ENCODE measurements at regions not wholly inside any gene's neighbourhood (a gene's known extent, or its start where the extent isn't known, plus 50 kb on each side); places are given as distances from the start of the nearest gene placed in this dataset.
"Not testable (repeated sequence)": the region's sequence is repeated elsewhere in the genome, so short reads cannot be mapped to it uniquely, and the experiment has no call there.

DNA sequence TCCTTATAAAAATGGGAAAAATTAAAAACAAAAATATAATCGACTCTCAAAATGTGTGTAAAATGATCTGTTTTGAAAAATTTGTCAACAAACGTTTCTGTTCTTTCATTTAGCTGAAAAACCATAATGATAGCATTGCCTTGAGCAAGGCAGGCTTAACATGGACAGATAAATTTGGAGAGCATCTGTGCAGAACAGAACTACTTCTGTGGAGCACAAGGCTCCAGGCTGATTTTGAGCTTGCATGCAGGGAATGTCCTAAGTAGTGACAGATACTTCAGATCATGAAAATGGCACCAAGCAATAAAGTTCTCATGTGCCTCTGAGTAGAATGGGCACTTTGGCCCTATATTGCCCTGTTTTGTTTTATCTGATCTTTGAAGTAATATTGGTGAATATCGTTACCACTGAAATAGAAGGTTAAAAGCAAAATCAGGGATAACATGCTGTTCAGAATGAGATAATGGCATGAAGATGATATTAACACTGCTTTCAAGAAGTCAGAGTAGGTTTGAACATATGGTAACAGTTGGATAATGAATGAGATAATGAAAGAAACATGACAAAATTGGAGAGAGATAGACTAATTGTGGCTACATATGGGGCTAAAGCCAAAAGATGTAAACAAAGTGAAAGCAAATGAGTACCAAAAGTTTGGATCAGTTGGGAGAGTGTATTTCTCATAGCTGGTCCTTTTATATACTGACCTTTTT, 730.5 kb upstream of the CCDC179 start:
- DNase-seq (ENCODE audit: extremely low spot score, insufficient read length, low read depth) (no peak), FAIRE-seq (no peak)

DNA sequence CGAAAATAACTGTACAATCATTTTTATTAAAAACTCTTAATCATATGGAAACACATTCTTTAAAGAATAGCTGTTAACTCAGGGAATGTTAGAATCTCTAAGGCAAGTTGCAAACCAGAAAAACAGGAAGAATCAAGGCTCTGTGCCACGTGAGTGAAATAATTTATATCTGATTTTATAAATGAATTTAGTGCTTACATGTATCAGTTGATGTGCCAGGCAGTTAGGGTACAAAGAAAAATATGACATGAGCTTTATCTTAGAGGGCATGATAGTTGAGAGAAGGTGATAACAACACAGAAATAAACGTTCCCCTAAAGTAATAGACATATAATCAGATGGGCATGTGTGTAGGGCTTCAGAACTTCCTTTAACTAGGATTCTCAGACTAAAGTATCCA, 734.5 kb upstream of the CCDC179 start:
- DNase-seq (ENCODE audit: extremely low spot score, insufficient read length, low read depth) (no peak), FAIRE-seq (no peak)

DNA sequence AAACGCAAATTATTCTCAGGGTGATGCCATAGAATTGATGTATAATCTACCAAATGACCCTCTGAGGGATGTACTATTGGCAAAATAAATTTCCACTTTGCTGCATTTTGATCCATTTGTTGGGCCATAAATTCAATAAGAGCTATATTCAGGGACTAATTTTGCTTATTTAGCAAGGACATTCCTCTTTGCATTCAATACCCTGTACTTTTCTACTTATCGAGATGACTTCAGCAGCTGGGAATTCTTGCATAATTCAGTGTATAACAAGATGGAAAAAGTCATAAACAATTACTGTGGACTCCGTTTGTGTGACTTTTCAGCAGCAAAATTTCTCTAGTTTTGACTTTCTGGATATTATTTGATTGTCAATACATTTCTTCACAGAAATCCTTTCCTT, 744.7 kb upstream of the CCDC179 start:
- DNase-seq (ENCODE audit: extremely low spot score, insufficient read length, low read depth) (no peak), FAIRE-seq (no peak)

DNA sequence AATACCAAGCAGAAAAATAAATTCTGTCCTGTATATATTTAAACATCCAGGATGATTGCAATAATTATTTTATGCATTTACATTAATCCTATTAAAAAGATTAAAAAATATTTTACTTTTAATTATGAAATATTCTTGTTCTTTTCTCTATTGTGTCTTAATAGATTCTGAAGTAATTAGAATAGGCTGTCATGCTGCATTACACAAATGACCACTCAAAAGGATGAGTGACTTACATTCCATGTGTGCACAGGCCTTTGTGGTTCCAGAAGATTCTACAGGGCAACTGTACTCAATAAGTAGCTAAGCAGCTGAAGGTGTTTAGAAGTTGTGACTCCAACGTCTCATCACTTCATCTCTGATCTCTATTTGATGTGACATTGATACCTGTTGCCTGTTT, 745.9 kb upstream of the CCDC179 start:
- FAIRE-seq (no peak), DNase-seq (ENCODE audit: extremely low spot score, insufficient read length, low read depth) (no peak)

DNA sequence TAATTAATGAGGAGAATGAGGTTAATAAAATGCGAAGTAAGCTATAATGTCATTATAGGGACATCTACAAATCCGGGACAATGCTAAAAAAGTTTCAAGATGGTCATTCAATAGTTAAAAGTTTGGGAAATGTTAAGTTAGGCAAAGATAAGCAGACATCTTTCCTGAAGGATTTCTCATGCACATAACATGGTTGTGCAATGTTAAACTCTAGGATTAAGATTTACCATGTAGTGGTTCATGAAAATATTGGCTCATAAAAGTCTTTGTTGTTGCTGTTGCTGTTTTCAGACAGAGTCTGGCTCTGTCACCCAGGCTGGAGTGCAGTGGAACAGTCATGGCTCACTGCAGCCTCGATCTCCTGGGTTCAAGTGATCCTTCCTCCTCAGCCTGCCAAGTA, 751.5 kb upstream of the CCDC179 start:
- FAIRE-seq, result no peak
- DNase-seq (ENCODE audit: extremely low spot score, insufficient read length, low read depth), result no peak

DNA sequence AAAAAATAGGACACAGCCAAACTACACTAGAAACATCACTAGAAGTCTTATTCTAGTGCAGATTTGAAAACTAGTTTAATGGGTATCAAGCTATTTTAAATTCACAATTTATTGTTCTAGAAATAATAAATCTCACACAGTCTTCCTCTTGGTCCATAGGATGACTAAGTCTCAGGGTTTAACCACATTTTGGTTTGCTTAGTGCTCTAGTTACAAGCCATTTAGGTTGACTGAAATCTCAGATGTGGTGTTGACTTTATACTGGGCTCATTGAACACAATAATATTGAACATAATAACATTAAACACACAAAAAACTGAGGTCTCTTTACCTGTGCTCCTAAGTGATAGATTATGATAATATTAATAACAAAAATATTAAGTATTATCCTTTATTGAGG, 760.3 kb upstream of the CCDC179 start:
- FAIRE-seq (no peak), DNase-seq (ENCODE audit: extremely low spot score, insufficient read length, low read depth) (no peak)

DNA sequence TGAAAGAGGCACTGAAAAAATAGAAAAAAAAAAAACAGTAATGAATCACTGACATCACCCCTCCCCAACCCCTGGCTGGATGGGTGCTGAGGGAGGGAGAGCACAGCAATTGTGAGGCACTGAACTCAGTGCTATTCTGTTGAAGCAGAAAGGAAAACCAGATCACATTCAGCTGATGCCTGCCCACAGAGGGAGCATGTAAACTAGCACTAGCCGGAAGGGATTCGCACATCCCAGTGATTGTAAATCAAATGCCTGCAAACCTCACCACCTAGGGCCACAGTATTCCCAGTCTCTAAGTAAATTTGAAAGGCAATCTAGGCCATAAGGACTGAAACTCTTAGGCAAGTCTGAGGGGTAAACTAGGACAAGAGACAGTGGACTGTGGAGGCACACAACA, 772.0 kb upstream of the CCDC179 start:
- FAIRE-seq, result no peak

DNA sequence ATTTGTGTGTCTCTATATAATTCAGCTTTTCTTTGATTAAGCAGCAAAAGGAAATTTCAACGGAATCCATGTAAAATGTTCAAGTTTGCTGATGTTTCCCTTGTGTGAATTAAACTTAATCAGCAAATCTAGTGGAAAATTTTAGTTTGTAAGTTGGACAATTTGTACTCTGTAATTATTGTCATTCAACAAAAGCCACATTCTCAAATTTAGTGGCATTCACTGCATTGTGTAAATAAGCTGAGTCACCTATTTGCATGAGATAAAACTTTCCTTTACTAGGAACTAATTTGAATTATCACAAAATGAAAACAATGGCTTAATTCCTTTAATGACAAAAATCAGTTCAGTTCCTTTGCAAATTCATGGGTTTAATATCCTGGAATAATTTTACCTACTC, 784.2 kb upstream of the CCDC179 start:
- DNase-seq (ENCODE audit: extremely low spot score, insufficient read length, low read depth) (no peak), FAIRE-seq (no peak)

More for the DNA sequence above, 772.0 kb upstream of the CCDC179 start:
- DNase-seq (ENCODE audit: extremely low spot score, insufficient read length, low read depth), result no peak

DNA sequence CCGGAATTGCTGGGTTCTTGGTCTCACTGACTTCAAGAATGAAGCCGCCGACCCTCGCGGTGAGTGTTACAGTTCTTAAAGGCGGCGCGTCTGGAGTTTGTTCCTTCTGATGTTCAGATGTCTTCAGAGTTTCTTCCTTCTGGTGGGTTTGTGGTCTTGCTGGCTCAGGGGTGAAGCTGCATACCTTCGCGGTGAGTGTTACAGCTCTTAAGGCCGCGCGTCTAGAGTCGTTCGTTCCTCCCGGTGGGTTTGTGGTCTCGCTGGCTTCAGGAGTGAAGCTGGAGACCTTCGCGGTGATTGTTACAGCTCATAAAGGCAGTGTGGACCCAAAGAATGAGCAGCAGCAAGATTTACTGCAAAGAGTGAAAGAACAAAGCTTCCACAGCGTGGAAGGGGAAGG, 792.1 kb upstream of the CCDC179 start:
- not testable (repeated sequence) for DNase-seq (ENCODE audit: extremely low spot score, insufficient read length, low read depth); FAIRE-seq

DNA sequence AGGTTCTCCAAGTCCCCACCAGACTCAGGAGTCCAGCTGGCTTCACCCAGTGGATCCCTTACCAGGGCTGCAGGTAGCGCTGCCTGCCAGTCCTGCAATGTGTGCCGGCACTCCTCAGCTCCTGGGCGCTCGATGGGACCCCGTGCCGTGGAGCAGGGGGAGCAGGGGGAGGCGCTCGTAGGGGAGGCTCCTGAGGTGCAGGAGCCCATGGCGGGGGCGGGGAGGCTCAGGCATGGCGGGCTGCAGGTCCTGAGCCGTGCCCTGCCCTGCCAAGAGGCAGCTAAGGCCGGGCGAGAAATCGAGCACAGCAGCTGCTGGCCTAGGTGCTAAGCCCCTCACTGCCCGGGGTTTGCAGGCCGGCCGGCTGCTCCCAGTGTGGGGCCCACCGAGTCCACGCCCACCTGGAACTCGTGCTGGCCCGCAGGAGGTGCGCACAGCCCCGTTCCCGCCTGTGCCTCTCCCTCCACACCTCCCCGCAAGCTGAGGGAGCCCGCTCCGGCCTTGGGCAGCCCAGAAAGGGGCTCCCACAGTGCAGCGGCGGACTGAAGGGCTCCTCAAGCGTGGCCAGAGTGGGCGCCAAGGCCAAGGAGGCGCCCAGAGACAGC, 792.9 kb upstream of the CCDC179 start:
- FAIRE-seq (no peak), DNase-seq (ENCODE audit: extremely low spot score, insufficient read length, low read depth) (no peak)

DNA sequence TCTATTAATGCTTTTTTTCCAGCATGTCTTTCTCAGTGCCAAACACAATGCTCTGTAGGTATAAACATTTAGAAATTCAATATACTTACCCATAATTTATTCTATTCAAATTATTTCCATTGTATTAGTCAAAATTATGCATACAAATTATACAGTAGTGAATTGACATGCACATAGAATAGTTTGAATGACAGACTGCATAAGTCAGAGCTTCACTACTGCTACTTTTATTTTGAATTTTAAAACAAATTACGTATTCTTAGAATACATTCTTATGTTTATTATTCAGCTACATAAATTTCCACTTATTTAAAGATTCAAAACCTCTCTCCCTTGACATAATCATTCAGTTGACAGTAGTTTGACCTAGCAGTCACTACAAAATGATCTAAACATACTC, 808.0 kb upstream of the CCDC179 start:
- DNase-seq (ENCODE audit: extremely low spot score, insufficient read length, low read depth) (no peak), FAIRE-seq (no peak)

DNA sequence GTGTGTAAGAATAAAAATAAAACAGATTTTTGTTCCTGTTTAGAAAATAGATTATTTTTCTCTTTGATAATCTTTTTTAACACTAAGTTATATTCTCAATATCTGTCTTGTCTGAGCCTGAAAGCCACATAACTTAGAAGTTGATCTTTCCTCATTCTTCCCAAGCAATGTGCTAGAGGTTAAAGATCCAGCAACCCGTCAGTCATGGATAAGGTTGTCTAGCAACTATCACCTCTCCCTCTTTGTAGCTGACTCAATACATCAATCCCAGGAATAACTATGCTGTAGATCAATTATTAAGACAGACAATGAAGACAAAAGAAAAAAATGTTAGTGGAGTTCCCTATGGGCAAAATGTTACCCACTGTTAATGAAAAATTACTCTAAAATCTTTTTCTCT, 813.1 kb upstream of the CCDC179 start:
- no peak for FAIRE-seq
- DNase-seq (ENCODE audit: extremely low spot score, insufficient read length, low read depth), result no peak

DNA sequence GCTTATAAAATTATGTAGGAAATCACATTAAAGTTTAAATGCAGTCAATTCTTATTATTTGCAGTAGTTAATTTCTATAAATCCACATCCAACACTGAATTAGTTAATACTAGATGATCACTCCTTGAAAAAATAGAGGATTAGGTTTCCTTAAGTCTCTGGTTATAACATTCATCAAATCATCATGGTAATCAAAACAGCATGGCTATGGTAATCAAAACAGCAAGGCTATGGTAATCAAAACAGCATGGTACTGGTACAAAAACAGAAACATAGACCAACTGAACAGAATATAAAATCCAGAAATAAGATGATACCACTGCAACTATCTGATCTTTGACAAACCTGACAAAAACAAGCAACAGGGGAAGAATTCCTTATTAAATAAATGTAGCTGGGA, 814.6 kb upstream of the CCDC179 start:
- DNase-seq (ENCODE audit: extremely low spot score, insufficient read length, low read depth) (no peak), FAIRE-seq (no peak)

DNA sequence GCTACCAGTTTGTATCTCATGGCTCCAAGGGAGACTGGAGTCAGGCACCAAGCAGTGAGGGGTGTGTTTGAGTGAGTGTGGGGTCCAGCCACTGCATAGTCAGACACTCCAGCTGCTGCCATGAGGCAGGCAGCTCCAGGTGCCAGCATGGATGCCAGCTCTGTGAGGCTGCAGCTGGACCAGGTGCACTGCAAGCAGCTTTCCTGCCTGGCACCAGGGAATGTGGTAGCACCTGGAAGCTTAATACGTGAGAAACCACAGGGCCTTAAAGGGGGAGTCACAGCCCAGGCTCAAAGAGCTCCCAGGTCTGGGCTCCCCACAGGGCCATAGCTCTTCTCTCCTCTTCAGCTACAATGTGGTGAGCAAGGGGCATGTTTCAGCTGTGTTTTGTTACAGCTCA, 817.8 kb upstream of the LUZP2 start:
- DNase-seq (ENCODE audit: extremely low spot score, insufficient read length, low read depth) (no peak), FAIRE-seq (no peak)

DNA sequence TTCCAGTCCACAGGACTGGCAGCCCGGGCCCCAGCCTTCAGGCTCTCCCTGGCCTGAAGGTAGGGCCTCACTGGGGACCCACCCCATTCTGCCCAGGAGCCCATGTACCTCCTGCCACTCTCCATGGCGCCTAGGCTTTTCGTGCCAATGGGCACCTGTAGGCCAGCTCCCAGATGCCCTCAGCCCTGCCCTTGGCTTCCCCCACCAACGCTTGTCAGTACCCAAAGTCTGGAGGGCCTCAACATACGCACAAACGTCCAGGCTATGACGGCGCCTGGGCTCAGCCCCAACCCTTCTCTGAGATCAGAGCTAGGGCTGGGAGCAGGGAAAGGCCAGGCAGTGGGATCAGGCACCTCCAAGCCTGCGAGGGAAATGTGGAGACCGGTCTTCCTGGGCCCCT, 816.9 kb upstream of the LUZP2 start:
- DNase-seq (ENCODE audit: extremely low spot score, insufficient read length, low read depth) (no peak), FAIRE-seq (no peak)

DNA sequence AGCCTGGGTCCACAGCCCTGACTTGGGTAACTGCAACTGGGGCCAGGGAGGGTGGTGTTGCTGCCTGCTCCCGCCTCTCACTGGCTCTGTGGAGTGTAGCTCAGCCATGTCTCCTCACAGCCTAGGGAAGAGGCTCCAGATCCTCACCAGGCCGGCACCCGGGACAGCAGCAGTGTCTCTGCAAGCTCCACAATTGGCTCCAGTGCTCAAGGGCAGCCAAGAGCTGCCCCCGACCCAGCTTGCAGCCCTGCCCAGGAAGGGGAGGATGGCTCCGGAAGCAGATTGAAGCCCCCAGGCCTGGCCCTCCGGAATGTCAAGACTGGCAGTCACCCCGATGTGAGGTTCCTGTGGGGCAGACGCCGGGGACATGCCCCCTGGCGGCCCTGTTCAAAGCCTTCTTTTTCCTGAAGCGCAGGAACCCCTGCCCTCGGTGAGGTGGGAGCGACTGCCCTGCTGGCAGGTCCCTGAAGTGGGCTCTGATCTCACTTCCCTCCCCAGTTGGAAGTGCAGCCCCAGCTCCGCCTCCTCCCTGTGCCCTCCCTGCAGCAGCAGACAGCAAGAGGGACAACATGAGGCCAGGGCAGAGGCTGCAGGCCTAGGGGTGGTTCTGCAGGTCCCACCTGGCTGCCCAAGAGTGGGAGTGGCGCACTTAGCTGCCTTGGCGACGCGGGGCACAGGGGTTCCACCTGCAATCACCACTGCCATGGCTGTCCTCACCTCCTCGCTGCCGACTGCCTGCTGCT, 816.2 kb upstream of the LUZP2 start:
- FAIRE-seq (no peak), DNase-seq (ENCODE audit: extremely low spot score, insufficient read length, low read depth) (no peak)

DNA sequence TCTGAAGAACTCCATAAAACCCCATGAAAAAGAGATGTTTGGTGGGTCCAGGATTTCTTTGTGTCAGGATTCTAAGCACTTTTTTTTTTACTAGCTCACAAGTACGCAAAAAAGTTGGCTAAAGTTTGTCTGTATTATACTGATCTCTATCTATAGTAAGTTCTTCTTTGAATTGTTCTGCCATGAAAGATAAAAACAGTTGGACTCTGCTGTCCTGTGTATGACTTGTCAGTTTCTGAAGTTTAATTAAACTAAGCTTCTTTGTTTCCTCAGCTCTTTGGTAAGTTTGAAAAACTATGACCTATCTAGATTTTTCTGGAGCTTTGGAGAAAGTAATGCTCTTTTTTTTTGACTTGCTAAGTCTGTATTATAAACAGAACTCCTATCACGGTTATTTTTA, 812.2 kb upstream of the LUZP2 start:
- DNase-seq (ENCODE audit: extremely low spot score, insufficient read length, low read depth) (no peak), FAIRE-seq (no peak)

DNA sequence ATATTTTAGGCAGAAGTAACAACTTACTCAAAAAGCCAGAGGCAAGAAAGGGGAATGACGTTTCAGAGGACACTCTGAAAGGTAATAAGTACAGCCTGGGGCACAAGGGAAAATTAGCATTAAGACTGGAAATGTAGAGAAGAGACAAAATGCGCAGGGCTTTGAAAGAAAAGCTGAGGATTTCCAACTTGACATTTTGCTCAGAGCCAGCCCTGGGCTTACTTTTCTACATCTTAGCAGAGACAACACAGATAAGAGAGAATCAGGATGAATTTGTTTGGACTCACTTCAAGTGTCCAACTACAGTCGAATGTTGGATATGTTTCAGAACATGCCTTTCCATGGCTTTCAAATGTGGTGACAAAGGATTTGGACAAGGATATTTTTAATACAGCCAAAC, 808.9 kb upstream of the LUZP2 start:
- FAIRE-seq (no peak), DNase-seq (ENCODE audit: extremely low spot score, insufficient read length, low read depth) (no peak)

DNA sequence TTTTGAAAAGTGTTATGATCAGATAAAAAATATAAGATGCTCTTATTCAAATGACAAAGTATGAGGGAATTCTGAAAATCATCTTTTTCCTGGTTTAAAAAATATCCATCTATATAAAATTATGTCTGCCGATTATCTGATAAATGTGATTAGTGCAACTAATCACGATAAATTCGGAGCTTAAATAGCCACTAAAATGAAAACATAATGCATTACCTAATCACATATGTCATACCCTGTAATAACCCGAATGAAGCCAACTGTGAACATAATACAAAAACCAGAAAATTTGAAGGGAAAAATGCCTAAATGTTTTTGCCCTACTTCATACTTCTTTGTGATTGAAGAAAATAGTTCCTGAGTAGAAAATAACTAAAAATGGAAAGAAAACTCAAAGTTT, 808.4 kb upstream of the LUZP2 start:
- FAIRE-seq, result no peak
- no peak for DNase-seq (ENCODE audit: extremely low spot score, insufficient read length, low read depth)

DNA sequence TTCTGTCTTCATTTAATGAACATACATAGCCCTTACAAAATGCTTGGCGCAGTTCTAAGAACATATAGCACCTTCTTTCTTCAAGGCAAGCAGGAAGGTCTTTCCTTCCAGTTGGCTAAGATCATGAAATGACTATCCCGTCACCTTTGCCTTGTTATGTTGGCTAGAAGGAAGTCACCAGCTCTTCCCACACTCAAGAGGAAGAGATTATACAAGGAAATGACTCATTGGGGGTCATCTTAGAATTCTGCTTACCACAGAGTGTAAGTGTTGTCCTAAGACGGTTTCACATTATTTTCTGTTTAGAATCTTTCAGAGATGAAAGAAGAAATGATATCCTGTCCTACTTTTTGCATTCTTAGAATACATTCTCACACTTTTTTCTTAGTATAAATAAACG, 808.0 kb upstream of the LUZP2 start:
- DNase-seq (ENCODE audit: extremely low spot score, insufficient read length, low read depth) (no peak), FAIRE-seq (no peak)

DNA sequence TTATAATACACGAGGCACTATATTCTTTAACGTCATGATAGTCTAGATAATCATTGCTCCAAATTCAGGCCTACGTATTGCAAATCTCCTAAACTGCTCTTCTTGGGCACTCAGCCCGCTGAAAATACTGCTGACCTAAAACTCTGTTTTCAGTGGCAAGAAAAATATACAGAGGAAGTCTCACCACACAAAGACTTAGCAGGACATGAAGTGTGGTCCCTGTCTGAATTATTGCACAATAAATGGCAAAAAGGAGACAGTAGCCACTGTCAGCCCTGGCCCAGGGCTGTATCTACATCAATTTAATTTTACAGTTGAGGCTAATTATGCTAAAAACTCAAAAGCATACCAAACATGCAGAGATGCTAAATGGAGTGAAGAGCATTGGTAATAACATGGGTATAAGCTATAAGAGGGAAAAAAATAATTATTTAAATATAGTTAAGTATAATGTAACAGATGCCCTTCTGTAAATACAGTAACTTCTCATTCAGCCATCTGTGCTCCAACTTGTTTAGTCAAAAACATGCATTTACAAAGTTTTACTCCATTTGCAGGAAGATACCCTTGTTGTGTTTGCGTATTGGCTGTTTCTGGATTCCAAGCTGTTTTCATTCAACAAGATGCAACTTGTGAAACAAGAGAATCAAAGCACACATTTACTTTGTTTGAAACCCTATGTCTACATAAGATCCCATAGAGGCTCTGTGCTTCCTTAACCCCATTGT, 800.0 kb upstream of the LUZP2 start:
- DNase-seq (ENCODE audit: extremely low spot score, insufficient read length, low read depth), result no peak
- no peak for FAIRE-seq

Measured in GM18507 (cell line).